B cell (primary cell): ENCODE measurements at regions not wholly inside any gene's neighbourhood (a gene's known extent, or its start where the extent isn't known, plus 50 kb on each side); places are given as distances from the start of the nearest gene placed in this dataset.

Experiments
- ATAC-seq: fragments of 200-7000 bp; cut with Tn5 transposase; one replicate; pipeline ENCODE4 v1.10.0; 2021; ENCODE audit warnings: low read depth, mild to moderate bottlenecking, moderate number of reproducible peaks, moderate library complexity
- CTCF ChIA-PET: fragments of 350-600 bp; sonication (Branson Sonifier 250); formaldehyde crosslinking; loops from one replicate; lab custom pipeline; 2021; ENCODE audit warnings: antibody characterized with exemption, inconsistent platforms; lab: Charles Lee
- POLR2A ChIA-PET: fragments of 350-600 bp; sonication (Branson Sonifier 250); formaldehyde crosslinking; loops from one replicate; lab custom pipeline; 2021; ENCODE audit warnings: antibody characterized with exemption; lab: Charles Lee
- DNase-seq: peaks from one replicate; pipeline ENCODE4 v3.0.0; 2013
- H2AFZ ChIP-seq: 2 replicates; pipeline ENCODE4 v1.6.1; 2012; ENCODE audit warnings: mild to moderate bottlenecking, low read depth, low read length; ENCODE audit not compliant: insufficient read depth, poor library complexity, severe bottlenecking
- H3K27ac ChIP-seq, 2 donors: 1 replicate in 1 of 2; 2 replicates in 1 of 2; pipeline ENCODE4 v1.5.1; 2012 to 2013; ENCODE audit warnings: low read length in 2 of 2, mild to moderate bottlenecking in 2 of 2, moderate library complexity in 1 of 2
- H3K27me3 ChIP-seq, 4 experiments: fragments of 200-600 bp in 1 of 4; sonication (generic) in 1 of 4; replicated peaks in 1 of 4; 1 replicate in 2 of 4; 2 replicates in 2 of 4; pipeline versions ENCODE4 v1.6.1 to v1.7.0; 2013 to 2016; ENCODE audit warnings: low read length in 3 of 4, mild to moderate bottlenecking in 2 of 4, mixed read lengths in 1 of 4, moderate library complexity in 1 of 4; ENCODE audit not compliant: insufficient read depth in 4 of 4, control insufficient read depth in 3 of 4; ENCODE audit errors: control extremely low read depth in 1 of 4
- H3K36me3 ChIP-seq, 2 experiments: replicated peaks in 1 of 2; 1 replicate in 1 of 2; 2 replicates in 1 of 2; pipeline versions ENCODE4 v1.6.1 to v1.7.1; 2013; ENCODE audit warnings: low read length in 1 of 2; ENCODE audit not compliant: insufficient read depth in 2 of 2, control insufficient read depth in 1 of 2; ENCODE audit errors: control extremely low read depth in 1 of 2, extremely low read depth in 1 of 2
- H3K4me1 ChIP-seq, 2 donors: fragments of 200-600 bp in 1 of 2; sonication (generic) in 1 of 2; 1 replicate in 1 of 2; 2 replicates in 1 of 2; pipeline versions ENCODE4 v1.5.1 to v1.6.1; 2013 to 2017; ENCODE audit warnings: low read length in 2 of 2; ENCODE audit not compliant: control insufficient read depth in 2 of 2, insufficient read depth in 2 of 2
- H3K4me2 ChIP-seq: replicated peaks from 2 replicates; pipeline ENCODE3; 2012; ENCODE audit warnings: mild to moderate bottlenecking, low read depth, low read length; ENCODE audit not compliant: poor library complexity, severe bottlenecking
- H3K4me3 ChIP-seq, 5 experiments: fragments of 200-600 bp in 1 of 5; sonication (generic) in 1 of 5; 1 replicate in 3 of 5; 2 replicates in 2 of 5; pipeline versions ENCODE4 v1.5.1 to v1.7.0; 2011 to 2016; ENCODE audit warnings: low read length in 4 of 5, mild to moderate bottlenecking in 4 of 5, low read depth in 2 of 5, control low read depth in 1 of 5, moderate library complexity in 1 of 5; ENCODE audit not compliant: insufficient read depth in 1 of 5; ENCODE audit errors: control extremely low read depth in 1 of 5, extremely low read depth in 1 of 5
- H3K79me2 ChIP-seq: fragments of 200-600 bp; sonication (generic); one replicate; pipeline ENCODE4 v1.6.0; 2016; ENCODE audit warnings: low read length; ENCODE audit not compliant: control insufficient read depth, insufficient read depth
- H3K9ac ChIP-seq: fragments of 200-600 bp; sonication (generic); 2 replicates; pipeline ENCODE4 v1.6.1; 2017; ENCODE audit warnings: mild to moderate bottlenecking, low read length, moderate library complexity
- H3K9me3 ChIP-seq, 3 donors: one replicate each; pipeline versions ENCODE4 v1.6.1 to v1.7.1; 2013; ENCODE audit warnings: low read length in 2 of 3; ENCODE audit not compliant: control insufficient read depth in 2 of 3, insufficient read depth in 1 of 3; ENCODE audit errors: control extremely low read depth in 1 of 3
- H4K20me1 ChIP-seq: 2 replicates; pipeline ENCODE4 v1.6.0; 2012; ENCODE audit warnings: mild to moderate bottlenecking, low read length; ENCODE audit not compliant: insufficient read depth, control insufficient read depth, poor library complexity, severe bottlenecking
- H3K27ac Mint-ChIP-seq: one replicate; pipeline ENCODE4 v1.8.0; 2021; ENCODE audit warnings: mixed read lengths
- H3K27me3 Mint-ChIP-seq: one replicate; pipeline ENCODE4 v1.8.0; 2021; ENCODE audit warnings: mixed read lengths
- H3K4me1 Mint-ChIP-seq: one replicate; pipeline ENCODE4 v1.8.0; 2021; ENCODE audit warnings: mixed read lengths
- H3K4me3 Mint-ChIP-seq: one replicate; pipeline ENCODE4 v1.8.0; 2021; ENCODE audit warnings: mixed read lengths
- H3K9me3 Mint-ChIP-seq: one replicate; pipeline ENCODE4 v1.8.0; 2022; ENCODE audit warnings: mixed read lengths; ENCODE audit not compliant: insufficient read depth
- EZH2 ChIP-seq: IDR thresholded peaks from 2 replicates; pipeline ENCODE4 v1.6.1; 2012; ENCODE audit warnings: borderline replicate concordance, low read depth, mild to moderate bottlenecking, moderate library complexity, low read length; ENCODE audit not compliant: insufficient read depth, poor library complexity, severe bottlenecking
- whole genome bisulfite sequencing: methylation state at CpG from one replicate; pipeline ENCODE4 v1.1.5; 2013; ENCODE audit warnings: missing lambda C conversion rate; ENCODE audit not compliant: insufficient coverage; 5-methylcytosine and 5-hydroxymethylcytosine counted together
- intact Hi-C: fragments of 100-400 bp; cut with micrococcal nuclease; formaldehyde crosslinking; loops from one replicate; pipeline ENCODE4 v1.10.0; 2022
- TF ChIP-seq, protein P1 (sequence below): fragments of 200-600 bp; IDR thresholded peaks from one replicate; pipeline ENCODE4 v1.8.0; 2022; ENCODE audit warnings: antibody characterized with exemption, mild to moderate bottlenecking

DNA sequence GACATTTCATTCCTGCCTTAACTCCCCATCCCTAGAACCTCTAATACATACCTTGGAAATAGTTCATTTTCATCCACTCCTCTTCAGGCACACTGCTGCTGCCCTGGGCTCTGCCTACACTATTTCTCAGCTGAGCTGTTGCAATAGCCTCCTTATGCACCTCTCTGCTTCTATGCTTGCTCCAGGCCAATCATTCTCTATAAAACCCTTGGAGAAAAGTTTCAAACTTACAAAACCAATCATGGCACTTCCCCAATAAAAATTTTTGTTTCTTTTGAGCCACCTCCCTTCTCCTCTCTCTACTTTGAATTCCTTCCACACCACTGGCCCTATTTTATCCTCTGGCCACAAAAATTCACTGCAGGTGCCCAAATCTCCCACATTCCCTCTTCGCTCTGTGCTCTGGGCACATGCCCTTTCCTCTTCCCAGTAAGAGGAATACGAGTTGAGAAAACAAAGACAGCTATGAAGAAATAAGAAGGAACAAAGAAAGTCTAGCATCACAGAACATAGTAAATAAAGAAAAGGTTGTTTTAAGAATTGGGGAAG lies 301.4 kb downstream of the ELAVL2 start:
- Histone ChIP-seq H3K79me2 (no peaks in the 10 kb centered on the region), H4K20me1 (no peaks in the 10 kb centered on the region), H3K36me3 (no peaks in the 10 kb centered on the region), H3K4me1 (no peaks in the 10 kb centered on the region), H3K27me3 (no peaks in the 10 kb centered on the region), H3K4me3 (no peak overlapping the region), H2AFZ (no peak overlapping the region), H3K27ac (no peak overlapping the region), H3K4me2 (no peak overlapping the region), H3K9ac (no peak overlapping the region), H3K9me3 (peaks cover 0 to 3% (median 0%) of the 10 kb centered on the region in 3 donors)
- ATAC-seq, result no peak
- CTCF ChIA-PET, result no interaction called here
- H3K4me1 Mint-ChIP-seq, result no peaks in the 10 kb centered on the region
- peaks cover 3% of the 10 kb centered on the region for H3K9me3 Mint-ChIP-seq
- DNase-seq, result no peak
- no peak for TF ChIP-seq EZH2
- TF ChIP-seq, protein P1, sequence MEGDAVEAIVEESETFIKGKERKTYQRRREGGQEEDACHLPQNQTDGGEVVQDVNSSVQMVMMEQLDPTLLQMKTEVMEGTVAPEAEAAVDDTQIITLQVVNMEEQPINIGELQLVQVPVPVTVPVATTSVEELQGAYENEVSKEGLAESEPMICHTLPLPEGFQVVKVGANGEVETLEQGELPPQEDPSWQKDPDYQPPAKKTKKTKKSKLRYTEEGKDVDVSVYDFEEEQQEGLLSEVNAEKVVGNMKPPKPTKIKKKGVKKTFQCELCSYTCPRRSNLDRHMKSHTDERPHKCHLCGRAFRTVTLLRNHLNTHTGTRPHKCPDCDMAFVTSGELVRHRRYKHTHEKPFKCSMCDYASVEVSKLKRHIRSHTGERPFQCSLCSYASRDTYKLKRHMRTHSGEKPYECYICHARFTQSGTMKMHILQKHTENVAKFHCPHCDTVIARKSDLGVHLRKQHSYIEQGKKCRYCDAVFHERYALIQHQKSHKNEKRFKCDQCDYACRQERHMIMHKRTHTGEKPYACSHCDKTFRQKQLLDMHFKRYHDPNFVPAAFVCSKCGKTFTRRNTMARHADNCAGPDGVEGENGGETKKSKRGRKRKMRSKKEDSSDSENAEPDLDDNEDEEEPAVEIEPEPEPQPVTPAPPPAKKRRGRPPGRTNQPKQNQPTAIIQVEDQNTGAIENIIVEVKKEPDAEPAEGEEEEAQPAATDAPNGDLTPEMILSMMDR, result no peak
- no peak overlapping the region for H3K27ac Mint-ChIP-seq
- no CpG with 5 or more reads among the region's 2 CpGs for WGBS
- intact Hi-C loops, result no loop called here
- H3K4me3 Mint-ChIP-seq, result no peak overlapping the region
- POLR2A ChIA-PET, result no interaction called here
- no peaks in the 10 kb centered on the region for H3K27me3 Mint-ChIP-seq

DNA sequence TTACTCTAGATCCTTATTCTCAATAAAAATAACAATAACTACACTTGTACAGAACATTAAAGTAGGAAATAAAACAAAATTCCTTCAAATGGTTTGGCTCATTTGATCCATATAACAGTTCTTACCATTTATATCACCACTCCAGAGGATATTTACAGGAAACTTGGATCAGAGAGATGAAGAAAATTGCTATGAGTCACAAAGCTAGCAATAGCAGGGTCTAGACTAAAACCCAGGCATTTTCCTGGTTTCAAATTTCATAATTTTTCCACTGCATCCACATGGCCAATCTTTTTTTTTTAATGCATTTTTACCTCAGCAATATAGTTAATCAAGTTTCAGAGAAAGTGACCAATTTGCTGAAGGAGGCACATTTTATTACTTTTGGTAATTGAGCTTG lies 299.2 kb downstream of the ELAVL2 start:
- intact Hi-C loops, result no loop called here
- no peak overlapping the region for H3K27ac ChIP-seq
- no peaks in the 10 kb centered on the region for H3K79me2 ChIP-seq
- no peak for ATAC-seq
- H3K4me3 ChIP-seq, result no peak overlapping the region
- H3K27me3 Mint-ChIP-seq, result no peaks in the 10 kb centered on the region
- CTCF ChIA-PET, result no interaction called here
- no peak overlapping the region for H3K27ac Mint-ChIP-seq
- no peaks in the 10 kb centered on the region for H3K4me1 ChIP-seq
- no peak overlapping the region for H3K9ac ChIP-seq
- H3K9me3 Mint-ChIP-seq, result peaks cover 2% of the 10 kb centered on the region
- no peaks in the 10 kb centered on the region for H4K20me1 ChIP-seq
- no peak overlapping the region for H3K4me2 ChIP-seq
- peaks cover 0 to 3% (median 0%) of the 10 kb centered on the region in 3 donors for H3K9me3 ChIP-seq
- no peaks in the 10 kb centered on the region for H3K4me1 Mint-ChIP-seq
- no peak overlapping the region for H3K4me3 Mint-ChIP-seq
- TF ChIP-seq EZH2, result no peak
- H2AFZ ChIP-seq, result no peak overlapping the region
- no peaks in the 10 kb centered on the region for H3K27me3 ChIP-seq
- POLR2A ChIA-PET, result no interaction called here
- no peaks in the 10 kb centered on the region for H3K36me3 ChIP-seq
- no peak for DNase-seq
